Mesenchymal stem cell (in vitro differentiated cells and primary cell): ENCODE measurements at regions not wholly inside any gene's neighbourhood (a gene's known extent, or its start where the extent isn't known, plus 50 kb on each side); places are given as distances from the start of the nearest gene placed in this dataset.

Experiments used
- DNase-seq: peaks from one replicate; pipeline ENCODE4 v3.0.0-alpha.2; 2013
- H2AFZ ChIP-seq: one replicate; pipeline ENCODE4 v1.6.1; 2013; ENCODE audit warnings: low read depth, mild to moderate bottlenecking, control low read depth, inconsistent platforms, low read length, moderate library complexity
- H2AK5ac ChIP-seq: 2 replicates; pipeline ENCODE4 v1.6.1; 2013; ENCODE audit warnings: low read length, moderate library complexity, mild to moderate bottlenecking, inconsistent platforms; ENCODE audit not compliant: severe bottlenecking
- H2BK120ac ChIP-seq: one replicate; pipeline ENCODE4 v1.6.1; 2013; ENCODE audit warnings: low read depth, mild to moderate bottlenecking, inconsistent platforms, low read length, moderate library complexity
- H2BK12ac ChIP-seq, 2 experiments: one replicate each; pipeline ENCODE4 v1.6.1; 2013; ENCODE audit warnings: inconsistent platforms in 2 of 2, low read length in 2 of 2, mild to moderate bottlenecking in 2 of 2, moderate library complexity in 2 of 2, control low read depth in 1 of 2
- H2BK15ac ChIP-seq: one replicate; pipeline ENCODE4 v1.6.1; 2013; ENCODE audit warnings: mild to moderate bottlenecking, low read depth, inconsistent platforms; ENCODE audit not compliant: poor library complexity, severe bottlenecking
- H2BK5ac ChIP-seq: 2 replicates; pipeline ENCODE4 v1.6.1; 2013; ENCODE audit warnings: low read depth, mild to moderate bottlenecking, low read length, control low read depth, inconsistent platforms; ENCODE audit not compliant: poor library complexity, severe bottlenecking
- H3K14ac ChIP-seq, 2 experiments: one replicate each; pipeline ENCODE4 v1.6.1; 2013; ENCODE audit warnings: inconsistent platforms in 2 of 2, low read length in 2 of 2, control low read depth in 1 of 2, mild to moderate bottlenecking in 1 of 2, moderate library complexity in 1 of 2
- H3K18ac ChIP-seq, 2 experiments: one replicate each; pipeline ENCODE4 v1.6.1; 2013; ENCODE audit warnings: inconsistent platforms in 2 of 2, low read length in 2 of 2, control low read depth in 1 of 2, low read depth in 1 of 2, mild to moderate bottlenecking in 1 of 2
- H3K23ac ChIP-seq, 2 experiments: one replicate each; pipeline ENCODE4 v1.6.1; 2013; ENCODE audit warnings: inconsistent platforms in 2 of 2, low read length in 2 of 2, mild to moderate bottlenecking in 2 of 2, moderate library complexity in 2 of 2, control low read depth in 1 of 2
- H3K27ac ChIP-seq: 2 replicates; pipeline ENCODE4 v1.5.1; 2013; ENCODE audit warnings: mild to moderate bottlenecking, moderate library complexity, low read length, control low read depth, inconsistent platforms; ENCODE audit not compliant: poor library complexity, severe bottlenecking
- H3K27me3 ChIP-seq, 2 experiments: 2 replicates each; pipeline versions ENCODE4 v1.6.1 to v1.7.0; 2013; ENCODE audit warnings: low read length in 2 of 2, mild to moderate bottlenecking in 2 of 2, moderate library complexity in 2 of 2, control low read depth in 1 of 2, inconsistent platforms in 1 of 2; ENCODE audit not compliant: control insufficient read depth in 1 of 2, insufficient read depth in 1 of 2
- H3K36me3 ChIP-seq, 2 experiments: 2 replicates each; pipeline versions ENCODE4 v1.6.1 to v1.7.0; 2013; ENCODE audit warnings: low read length in 2 of 2, control low read depth in 1 of 2, inconsistent platforms in 1 of 2, low read depth in 1 of 2, mild to moderate bottlenecking in 1 of 2; ENCODE audit not compliant: insufficient read depth in 2 of 2, control insufficient read depth in 1 of 2
- H3K4ac ChIP-seq, 2 experiments: one replicate each; pipeline ENCODE4 v1.6.1; 2013; ENCODE audit warnings: inconsistent platforms in 2 of 2, low read length in 2 of 2, mild to moderate bottlenecking in 2 of 2, moderate library complexity in 2 of 2, control low read depth in 1 of 2, low read depth in 1 of 2
- H3K4me1 ChIP-seq: 2 replicates; pipeline ENCODE4 v1.6.1; 2013; ENCODE audit warnings: low read depth, low read length, control low read depth; ENCODE audit not compliant: control insufficient read depth, insufficient read depth
- H3K4me2 ChIP-seq: 2 replicates; pipeline ENCODE4 v1.6.1; 2013; ENCODE audit warnings: low read length, mild to moderate bottlenecking, inconsistent platforms; ENCODE audit not compliant: poor library complexity, severe bottlenecking
- H3K4me3 ChIP-seq, 2 experiments: 2 replicates each; pipeline versions ENCODE4 v1.5.1 to v1.7.0; 2013; ENCODE audit warnings: low read length in 2 of 2, mild to moderate bottlenecking in 2 of 2, control low read depth in 1 of 2, low read depth in 1 of 2; ENCODE audit not compliant: insufficient read depth in 1 of 2
- H3K79me1 ChIP-seq: replicated peaks from 2 replicates; pipeline ENCODE4 v1.6.1; 2013; ENCODE audit warnings: mild to moderate bottlenecking, control low read depth, low read length, inconsistent platforms; ENCODE audit not compliant: poor library complexity, severe bottlenecking
- H3K9ac ChIP-seq: 2 replicates; pipeline ENCODE4 v1.7.0; 2013; ENCODE audit warnings: mild to moderate bottlenecking, low read length, moderate library complexity
- H3K9me3 ChIP-seq: 2 replicates; pipeline ENCODE4 v1.7.0; 2013; ENCODE audit warnings: mild to moderate bottlenecking, low read length; ENCODE audit not compliant: control insufficient read depth
- H4K8ac ChIP-seq: one replicate; pipeline ENCODE4 v1.6.1; 2013; ENCODE audit warnings: inconsistent platforms, mild to moderate bottlenecking, low read length, moderate library complexity
- H4K91ac ChIP-seq: one replicate; pipeline ENCODE4 v1.6.1; 2013; ENCODE audit warnings: mild to moderate bottlenecking, low read length, inconsistent platforms
- WGBS: methylation state at CpG from one replicate; pipeline ENCODE4 v1.1.7; 2013; ENCODE audit warnings: mixed read lengths; 5-methylcytosine and 5-hydroxymethylcytosine counted together

- no peak for DNase-seq
- no peak overlapping the region for H2BK15ac ChIP-seq
- H3K27me3 ChIP-seq, result no peaks in the 10 kb centered on the region
- H3K4me3 ChIP-seq, result no peak overlapping the region
- no peak overlapping the region for H3K18ac ChIP-seq
- H2AFZ ChIP-seq, result no peak overlapping the region
- H3K9me3 ChIP-seq, result no peaks in the 10 kb centered on the region
- no peak overlapping the region for H3K4me2 ChIP-seq
- H2BK5ac ChIP-seq, result no peak overlapping the region
- no peaks in the 10 kb centered on the region for H3K79me1 ChIP-seq
- no peak overlapping the region for H2AK5ac ChIP-seq
- no peak overlapping the region for H3K4ac ChIP-seq
- H3K9ac ChIP-seq, result no peak overlapping the region
- no peak overlapping the region for H2BK12ac ChIP-seq
- H3K4me1 ChIP-seq, result no peaks in the 10 kb centered on the region
- H4K91ac ChIP-seq, result no peak overlapping the region
- H2BK120ac ChIP-seq, result no peak overlapping the region
- no peaks in the 10 kb centered on the region for H3K36me3 ChIP-seq
- H3K23ac ChIP-seq, result no peak overlapping the region
- no peak overlapping the region for H3K14ac ChIP-seq
- H3K27ac ChIP-seq, result no peak overlapping the region
- H4K8ac ChIP-seq, result no peak overlapping the region
Observed at GRCh38 chr4:125689805-125690204, 375.1 kb downstream of the FAT4 start.

- H3K4me2 ChIP-seq, result no peak overlapping the region
- H2AK5ac ChIP-seq, result no peak overlapping the region
- H3K9me3 ChIP-seq, result peaks cover 5% of the 10 kb centered on the region
- H2AFZ ChIP-seq, result no peak overlapping the region
- H2BK15ac ChIP-seq, result no peak overlapping the region
- H3K4ac ChIP-seq, result no peak overlapping the region
- no peak overlapping the region for H4K8ac ChIP-seq
- H3K4me3 ChIP-seq, result no peak overlapping the region
- no peak overlapping the region for H2BK120ac ChIP-seq
- H3K4me1 ChIP-seq, result no peaks in the 10 kb centered on the region
- no peak overlapping the region for H3K14ac ChIP-seq
- no peak overlapping the region for H3K27ac ChIP-seq
- H3K79me1 ChIP-seq, result no peaks in the 10 kb centered on the region
- H3K23ac ChIP-seq, result no peak overlapping the region
- H3K9ac ChIP-seq, result no peak overlapping the region
- no peak overlapping the region for H2BK5ac ChIP-seq
- H3K27me3 ChIP-seq, result no peaks in the 10 kb centered on the region
- H3K18ac ChIP-seq, result no peak overlapping the region
- no peak for DNase-seq
- no peak overlapping the region for H4K91ac ChIP-seq
- no peaks in the 10 kb centered on the region for H3K36me3 ChIP-seq
- H2BK12ac ChIP-seq, result no peak overlapping the region
Observed at GRCh38 chr4:125693228-125693627, 378.5 kb downstream of the FAT4 start.

GRCh38 chr4:125702406-125702805 lies 387.7 kb downstream of the FAT4 start:
- Histone ChIP-seq H4K8ac (no peak overlapping the region), H2BK15ac (no peak overlapping the region), H2AFZ (no peak overlapping the region), H3K9ac (no peak overlapping the region), H3K79me1 (no peaks in the 10 kb centered on the region), H3K4ac (no peak overlapping the region), H2AK5ac (no peak overlapping the region), H3K14ac (no peak overlapping the region), H3K27me3 (no peaks in the 10 kb centered on the region), H3K23ac (no peak overlapping the region), H3K27ac (no peak overlapping the region), H3K4me3 (no peak overlapping the region), H2BK12ac (no peak overlapping the region), H3K36me3 (no peaks in the 10 kb centered on the region), H3K18ac (no peak overlapping the region), H3K4me2 (no peak overlapping the region), H3K4me1 (peaks cover 2% of the 10 kb centered on the region), H4K91ac (no peak overlapping the region), H2BK5ac (no peak overlapping the region), H3K9me3 (peaks cover 5% of the 10 kb centered on the region), H2BK120ac (no peak overlapping the region)
- no peak for DNase-seq

GRCh38 chr4:125703443-125703842 lies 388.7 kb downstream of the FAT4 start:
- Histone ChIP-seq H2AFZ (no peak overlapping the region), H2BK120ac (no peak overlapping the region), H4K91ac (no peak overlapping the region), H4K8ac (no peak overlapping the region), H3K27ac (peak overlapping the region; percentile 57), H2AK5ac (no peak overlapping the region), H3K4ac (no peak overlapping the region), H3K4me2 (no peak overlapping the region), H3K36me3 (no peaks in the 10 kb centered on the region), H3K23ac (no peak overlapping the region), H3K18ac (no peak overlapping the region), H3K27me3 (no peaks in the 10 kb centered on the region), H2BK15ac (no peak overlapping the region), H3K79me1 (no peaks in the 10 kb centered on the region), H3K9me3 (no peaks in the 10 kb centered on the region), H2BK12ac (no peak overlapping the region), H3K4me3 (no peak overlapping the region), H3K9ac (no peak overlapping the region), H3K14ac (no peak overlapping the region), H3K4me1 (peaks cover 2% of the 10 kb centered on the region), H2BK5ac (no peak overlapping the region)
- 0% methylated on average over 1 of the region's 1 CpG for WGBS
- DNase-seq, result peak; percentile 47
